Loucy (cell line): ENCODE measurements at regions not wholly inside any gene's neighbourhood (a gene's known extent, or its start where the extent isn't known, plus 50 kb on each side); places are given as distances from the start of the nearest gene placed in this dataset.

Experiments
- EZH2phosphoT487 ChIP-seq: fragments of 200-600 bp; IDR thresholded peaks from 2 replicates; pipeline ENCODE4 v1.6.1; 2018; ENCODE audit warnings: antibody characterized with exemption, mild to moderate bottlenecking, moderate library complexity, borderline replicate concordance
- TF ChIP-seq, protein P1 (sequence below): fragments of 200-600 bp; sonication (generic); conservative IDR thresholded peaks from 2 replicates; pipeline ENCODE4 v1.5.1; 2014; ENCODE audit warnings: mild to moderate bottlenecking, antibody characterized with exemption, low read length

GRCh38 chr18:38257661-38258060 is 692.1 kb upstream of the CELF4 start:
- TF ChIP-seq, protein P1, sequence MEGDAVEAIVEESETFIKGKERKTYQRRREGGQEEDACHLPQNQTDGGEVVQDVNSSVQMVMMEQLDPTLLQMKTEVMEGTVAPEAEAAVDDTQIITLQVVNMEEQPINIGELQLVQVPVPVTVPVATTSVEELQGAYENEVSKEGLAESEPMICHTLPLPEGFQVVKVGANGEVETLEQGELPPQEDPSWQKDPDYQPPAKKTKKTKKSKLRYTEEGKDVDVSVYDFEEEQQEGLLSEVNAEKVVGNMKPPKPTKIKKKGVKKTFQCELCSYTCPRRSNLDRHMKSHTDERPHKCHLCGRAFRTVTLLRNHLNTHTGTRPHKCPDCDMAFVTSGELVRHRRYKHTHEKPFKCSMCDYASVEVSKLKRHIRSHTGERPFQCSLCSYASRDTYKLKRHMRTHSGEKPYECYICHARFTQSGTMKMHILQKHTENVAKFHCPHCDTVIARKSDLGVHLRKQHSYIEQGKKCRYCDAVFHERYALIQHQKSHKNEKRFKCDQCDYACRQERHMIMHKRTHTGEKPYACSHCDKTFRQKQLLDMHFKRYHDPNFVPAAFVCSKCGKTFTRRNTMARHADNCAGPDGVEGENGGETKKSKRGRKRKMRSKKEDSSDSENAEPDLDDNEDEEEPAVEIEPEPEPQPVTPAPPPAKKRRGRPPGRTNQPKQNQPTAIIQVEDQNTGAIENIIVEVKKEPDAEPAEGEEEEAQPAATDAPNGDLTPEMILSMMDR: no peak
- TF ChIP-seq EZH2phosphoT487: no peak
